Adrenal gland (tissue), 5 donors: ENCODE measurements at regions not wholly inside any gene's neighbourhood (a gene's known extent, or its start where the extent isn't known, plus 50 kb on each side); places are given as distances from the start of the nearest gene placed in this dataset.

ENCODE experiments used
- CTCF ChIP-seq, 6 experiments: fragments of 450-650 bp in 4 of 6; fragments of 200-600 bp in 2 of 6; sonication (generic) in 1 of 6; IDR thresholded peaks; 1 replicate in 5 of 6; 2 replicates in 1 of 6; pipeline versions ENCODE4 v1.5.1 to v1.8.0; 2016 to 2021; ENCODE audit warnings: antibody characterized with exemption in 6 of 6, mild to moderate bottlenecking in 2 of 6, moderate library complexity in 1 of 6
- POLR2A ChIP-seq, 2 donors: fragments of 450-650 bp; IDR thresholded peaks; one replicate each; pipeline ENCODE4 v1.6.1; 2017; ENCODE audit warnings: antibody characterized with exemption in 2 of 2, mild to moderate bottlenecking in 2 of 2, moderate library complexity in 1 of 2
- donor health status: DM: no; HTN: no; CAD: no.

GRCh38 chr4:140315019-140315418 lies 58.4 kb upstream of the SCOC start:
- no peak for TF ChIP-seq CTCF (IDR thresholded peaks at IDR 0.05)
- no peak for TF ChIP-seq POLR2A (IDR thresholded peaks at IDR 0.05)
